Sigmoid colon (tissue), 6 donors: ENCODE measurements at regions not wholly inside any gene's neighbourhood (a gene's known extent, or its start where the extent isn't known, plus 50 kb on each side); places are given as distances from the start of the nearest gene placed in this dataset.

Experiments
- DNase-seq: peaks from one replicate; pipeline ENCODE4 v3.0.0-alpha.2; 2019
- H3K27ac ChIP-seq, 4 donors: fragments of 200-600 bp; sonication (generic); one replicate each; pipeline ENCODE4 v1.5.1; 2016 to 2019; ENCODE audit warnings: mild to moderate bottlenecking in 1 of 4
- H3K27me3 ChIP-seq, 3 donors: fragments of 200-600 bp; sonication (generic); one replicate each; pipeline ENCODE4 v1.5.1; 2019; ENCODE audit warnings: mild to moderate bottlenecking in 1 of 3
- H3K36me3 ChIP-seq, 4 donors: fragments of 200-600 bp; sonication (generic); one replicate each; pipeline ENCODE4 v1.5.1; 2016 to 2019
- H3K4me1 ChIP-seq, 4 donors: fragments of 200-600 bp; sonication (generic); one replicate each; pipeline ENCODE4 v1.5.1; 2017 to 2019
- H3K4me3 ChIP-seq, 4 donors: fragments of 200-600 bp; sonication (generic); one replicate each; pipeline ENCODE4 v1.5.1; 2017 to 2019; ENCODE audit warnings: mild to moderate bottlenecking in 2 of 4, moderate library complexity in 1 of 4
- H3K9me3 ChIP-seq, 4 donors: fragments of 200-600 bp in 3 of 4; sonication (generic) in 3 of 4; one replicate each; pipeline versions ENCODE4 v1.5.1 to v1.6.1; 2013 to 2019
- CTCF ChIP-seq, 4 experiments: fragments of 450-650 bp in 3 of 4; fragments of 200-600 bp in 1 of 4; IDR thresholded peaks; one replicate each; pipeline ENCODE4 v1.5.1; 2016 to 2019; ENCODE audit warnings: antibody characterized with exemption in 4 of 4, mild to moderate bottlenecking in 3 of 4, moderate library complexity in 2 of 4
- EP300 ChIP-seq, 4 donors: sonication (generic); formaldehyde crosslinking; IDR thresholded peaks; one replicate each; pipeline ENCODE4 v1.6.1; 2017; ENCODE audit warnings: antibody characterized with exemption in 4 of 4
- POLR2A ChIP-seq, 2 donors: fragments of 450-650 bp; IDR thresholded peaks; one replicate each; pipeline ENCODE4 v1.6.1; 2016; ENCODE audit warnings: antibody characterized with exemption in 2 of 2, mild to moderate bottlenecking in 2 of 2, moderate library complexity in 2 of 2
- POLR2AphosphoS5 ChIP-seq, 4 donors: sonication (generic); formaldehyde crosslinking; IDR thresholded peaks; one replicate each; pipeline ENCODE4 v1.6.1; 2017; ENCODE audit warnings: antibody characterized with exemption in 4 of 4
- WGBS, 2 donors: extraction: QIAGEN DNeasy Blood & Tissue Kit; methylation state at CpG; one replicate each; pipeline ENCODE4 v1.1.7; 2013; 5-methylcytosine and 5-hydroxymethylcytosine counted together
- intact Hi-C: fragments of 100-400 bp; cut with DNase I; formaldehyde crosslinking; loops from one replicate; pipeline ENCODE4 v1.15.1; 2023
- donor health status: healthy with polysubstance abuse.
- donor health status: healthy.

DNA sequence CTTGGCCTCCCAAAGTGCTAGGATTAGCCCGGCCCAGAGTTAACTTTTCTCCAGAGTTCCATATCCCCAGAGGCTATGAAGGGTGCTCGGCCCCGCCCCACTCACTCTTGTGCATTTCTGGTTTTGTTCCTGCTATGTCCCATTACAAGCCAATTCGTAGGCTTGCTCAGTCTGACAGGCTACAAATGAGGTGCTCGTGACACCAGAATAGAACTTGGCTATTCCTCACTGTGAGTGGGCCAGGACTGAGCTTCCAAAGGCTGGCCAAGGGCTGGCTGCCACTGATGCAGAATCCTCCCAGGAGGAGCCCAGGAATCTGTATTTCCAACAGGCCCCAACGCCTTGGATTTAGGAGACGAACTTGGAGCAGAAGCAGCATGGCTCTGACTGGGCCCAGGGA, 282.7 kb upstream of the C2CD4B start:
- Histone ChIP-seq H3K9me3 (no peaks in the 10 kb centered on the region), H3K36me3 (no peaks in the 10 kb centered on the region), H3K27ac (no peak overlapping the region), H3K4me3 (no peak overlapping the region), H3K27me3 (no peaks in the 10 kb centered on the region), H3K4me1 (peaks cover 5 to 30% (median 13%) of the 10 kb centered on the region in 4 donors)
- no peak for TF ChIP-seq CTCF (IDR thresholded peaks at IDR 0.05)
- no peak for TF ChIP-seq EP300 (IDR thresholded peaks at IDR 0.05)
- TF ChIP-seq POLR2A (IDR thresholded peaks at IDR 0.05), result no peak
- TF ChIP-seq POLR2AphosphoS5 (IDR thresholded peaks at IDR 0.05), result no peak
- DNase-seq, result no peak
- intact Hi-C loops, result no loop called here
- 90 to 94% methylated on average over 7 of the region's 7 CpGs for WGBS, 2 donors

GRCh38 chr15:62449638-62450037, 284.6 kb upstream of the C2CD4B start:
- no peak for DNase-seq
- Histone ChIP-seq H3K27me3 (no peaks in the 10 kb centered on the region), H3K4me3 (no peak overlapping the region), H3K27ac (no peak overlapping the region), H3K9me3 (no peaks in the 10 kb centered on the region), H3K4me1 (peaks cover 5 to 45% (median 29%) of the 10 kb centered on the region in 4 donors), H3K36me3 (no peaks in the 10 kb centered on the region)
- intact Hi-C loops, result no loop called here
- 92 to 96% methylated on average over 1 of the region's 1 CpG for WGBS, 2 donors
- TF ChIP-seq CTCF (IDR thresholded peaks at IDR 0.05), result no peak

DNA sequence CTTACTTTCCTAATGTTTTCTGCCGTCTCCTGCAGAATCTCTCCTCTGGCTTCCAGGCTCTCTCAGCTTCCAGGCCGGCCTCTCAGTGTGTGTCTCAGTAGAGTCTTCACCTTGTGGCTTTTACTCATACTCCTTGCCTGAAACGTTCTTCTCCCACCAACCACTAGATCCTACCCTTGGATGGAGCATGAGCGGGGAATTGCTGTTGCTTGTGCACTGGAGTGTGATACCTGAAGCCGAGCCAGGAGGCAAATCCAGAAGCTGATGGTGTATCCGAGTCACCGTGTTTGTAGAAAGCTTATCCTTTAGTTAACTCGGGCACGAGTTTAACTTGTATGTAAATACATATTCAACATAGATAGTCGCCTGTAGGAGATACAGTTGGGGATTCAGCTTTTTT, 285.0 kb upstream of the C2CD4B start:
- Histone ChIP-seq H3K9me3 (no peaks in the 10 kb centered on the region), H3K4me3 (no peak overlapping the region), H3K4me1 (peaks cover 5 to 45% (median 29%) of the 10 kb centered on the region in 4 donors), H3K36me3 (no peaks in the 10 kb centered on the region), H3K27ac (no peak overlapping the region), H3K27me3 (no peaks in the 10 kb centered on the region)
- 95% methylated on average over 10 of the region's 10 CpGs for WGBS, 2 donors
- no peak for DNase-seq
- TF ChIP-seq POLR2AphosphoS5 (IDR thresholded peaks at IDR 0.05) (no peak), CTCF (IDR thresholded peaks at IDR 0.05) (no peak), EP300 (IDR thresholded peaks at IDR 0.05) (no peak), POLR2A (IDR thresholded peaks at IDR 0.05) (no peak)
- intact Hi-C loops, result no loop called here

GRCh38 chr15:62452026-62452425, 286.9 kb upstream of the C2CD4B start:
- intact Hi-C loops, result no loop called here
- no peaks in the 10 kb centered on the region for H3K36me3 ChIP-seq
- H3K9me3 ChIP-seq, result no peaks in the 10 kb centered on the region
- H3K4me1 ChIP-seq, result peaks cover 5 to 59% (median 46%) of the 10 kb centered on the region in 4 donors
- no peak for DNase-seq
- no peak overlapping the region for H3K27ac ChIP-seq
- no peak for TF ChIP-seq POLR2AphosphoS5 (IDR thresholded peaks at IDR 0.05)
- TF ChIP-seq POLR2A (IDR thresholded peaks at IDR 0.05), result no peak
- no peak for TF ChIP-seq EP300 (IDR thresholded peaks at IDR 0.05)
- no peak for TF ChIP-seq CTCF (IDR thresholded peaks at IDR 0.05)
- H3K27me3 ChIP-seq, result no peaks in the 10 kb centered on the region
- 93% methylated on average over 9 of the region's 9 CpGs for WGBS, 2 donors
- no peak overlapping the region for H3K4me3 ChIP-seq

DNA sequence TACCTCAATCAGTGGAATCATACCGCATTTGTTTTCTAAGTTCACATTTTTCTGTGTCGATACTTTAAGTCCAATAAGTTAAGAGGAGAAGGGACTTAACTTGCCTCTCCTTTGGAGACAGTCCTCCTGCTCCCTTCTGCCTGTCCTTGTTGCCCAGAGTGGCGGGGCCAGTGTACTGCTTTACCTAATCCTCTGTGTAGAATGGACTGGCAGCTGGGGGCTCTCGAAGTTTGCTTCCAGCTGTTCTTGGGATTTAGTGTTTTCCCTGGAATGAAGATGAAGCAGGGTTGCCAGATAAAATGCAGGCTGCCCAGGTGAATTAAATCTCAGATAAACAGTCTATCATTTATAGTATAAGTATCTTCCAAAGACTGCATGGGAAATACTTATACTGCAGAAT, 287.6 kb upstream of the C2CD4B start:
- TF ChIP-seq POLR2AphosphoS5 (IDR thresholded peaks at IDR 0.05) (no peak), EP300 (IDR thresholded peaks at IDR 0.05) (no peak), CTCF (IDR thresholded peaks at IDR 0.05) (no peak), POLR2A (IDR thresholded peaks at IDR 0.05) (no peak)
- no peaks in the 10 kb centered on the region for H3K9me3 ChIP-seq
- no peak for DNase-seq
- no peaks in the 10 kb centered on the region for H3K36me3 ChIP-seq
- no peak overlapping the region for H3K27ac ChIP-seq
- no peaks in the 10 kb centered on the region for H3K27me3 ChIP-seq
- H3K4me3 ChIP-seq, result no peak overlapping the region
- peaks cover 5 to 60% (median 50%) of the 10 kb centered on the region in 4 donors for H3K4me1 ChIP-seq
- intact Hi-C loops, result no loop called here
- WGBS, 2 donors, result 81 to 90% methylated on average over 4 of the region's 4 CpGs
